ENCODE measurements at regions not wholly inside any gene's neighbourhood (a gene's known extent, or its start where the extent isn't known, plus 50 kb on each side); places are given as distances from the start of the nearest gene placed in this dataset.
"Not testable (repeated sequence)": the region's sequence is repeated elsewhere in the genome, so short reads cannot be mapped to it uniquely, and the experiment has no call there.

DNA sequence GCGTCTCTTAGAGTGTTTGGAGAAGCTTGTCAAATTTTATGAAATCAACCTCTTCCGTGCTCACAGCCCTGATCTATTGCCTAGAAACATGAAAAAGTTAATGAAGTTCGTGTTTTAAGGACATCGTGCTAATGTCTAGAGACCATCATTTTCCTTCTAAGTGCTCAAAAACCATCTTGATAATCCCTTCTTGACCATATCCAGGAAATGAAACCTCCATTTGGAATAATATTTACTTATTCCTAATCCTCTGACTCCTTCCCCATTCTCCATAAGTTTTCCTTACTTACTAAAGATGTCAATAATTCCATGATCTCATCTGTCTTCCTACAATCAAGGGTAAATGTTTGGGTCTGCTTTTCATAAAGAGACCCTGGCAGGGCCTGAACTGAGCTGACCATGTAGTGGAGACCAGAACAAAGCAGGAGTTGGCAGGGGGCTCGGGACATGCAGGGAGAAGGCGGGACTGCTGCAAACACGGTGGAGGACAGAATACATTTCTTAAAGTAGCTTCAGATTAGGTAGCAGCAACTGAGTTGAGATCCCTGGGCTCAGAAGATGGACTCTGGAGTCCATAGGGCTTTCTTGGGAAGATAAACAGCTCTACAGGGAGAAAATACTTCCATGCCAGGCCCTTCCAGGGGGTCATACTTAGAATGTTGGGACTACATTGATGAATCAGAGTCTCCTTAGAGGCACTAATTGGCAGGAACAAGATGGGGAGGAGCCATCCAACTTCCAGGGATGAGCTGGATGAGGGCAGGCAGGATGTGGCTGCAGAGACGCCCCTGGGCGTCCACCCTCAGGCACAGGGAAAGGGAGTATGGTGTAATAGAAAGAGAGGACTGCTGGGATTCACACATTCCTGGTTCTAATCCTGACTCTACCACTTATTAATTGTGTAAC is 100.7 kb downstream of the RIN2 start:
- no peak overlapping the region for H3K4me3 ChIP-seq
- no peaks in the 10 kb centered on the region for H3K9me3 ChIP-seq
- no peaks in the 10 kb centered on the region for H3K27me3 ChIP-seq
- H3K36me3 ChIP-seq, result no peaks in the 10 kb centered on the region
- DNase-seq, result peak; percentile 68

DNA sequence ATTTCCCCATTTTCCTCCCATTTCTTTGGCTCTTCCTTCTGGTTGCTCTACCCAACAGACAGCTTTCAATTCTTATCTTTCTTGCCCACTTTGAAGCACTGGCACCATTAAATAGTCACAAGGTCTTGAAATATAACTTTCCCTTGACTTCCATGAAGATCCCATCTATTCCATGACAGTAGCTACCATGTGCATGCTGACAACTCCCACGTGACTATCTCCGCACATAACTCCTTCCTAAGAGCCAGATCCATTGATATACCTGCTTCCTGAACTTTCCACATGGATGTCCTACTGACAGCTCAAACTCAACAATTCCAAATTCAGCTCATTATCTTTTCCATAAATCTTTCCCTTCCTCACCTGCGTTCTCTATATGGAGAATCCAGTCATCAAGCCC is 101.4 kb downstream of the RIN2 start:
- H3K9me3 ChIP-seq, result no peaks in the 10 kb centered on the region
- DNase-seq, result no peak
- H3K27me3 ChIP-seq, result no peaks in the 10 kb centered on the region

DNA sequence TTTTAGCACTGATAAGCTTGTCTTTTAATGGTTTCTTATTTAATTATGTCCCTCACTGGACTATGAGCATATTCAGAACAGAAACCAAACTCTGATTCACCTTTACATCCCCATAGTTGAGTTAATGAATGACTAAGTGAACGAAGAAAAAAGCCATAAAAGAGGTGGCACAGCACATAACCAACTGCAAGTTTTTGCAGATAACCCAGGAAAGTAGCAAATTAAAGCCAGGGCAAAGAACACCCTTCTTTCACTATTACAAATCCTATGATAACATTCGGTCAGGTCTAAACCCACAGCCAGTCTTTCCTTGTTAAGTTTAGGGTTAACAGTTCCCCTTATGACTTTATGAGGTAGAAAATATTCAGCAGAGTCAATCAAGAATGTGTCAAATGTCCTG is 102.7 kb downstream of the RIN2 start:
- H3K36me3 ChIP-seq, result no peaks in the 10 kb centered on the region
- no peak overlapping the region for H3K4me3 ChIP-seq
- DNase-seq, result no peak
- no peaks in the 10 kb centered on the region for H3K27me3 ChIP-seq
- no peaks in the 10 kb centered on the region for H3K9me3 ChIP-seq

More for the DNA sequence above, 101.4 kb downstream of the RIN2 start:
- Histone ChIP-seq H3K4me3 (no peak overlapping the region), H3K36me3 (no peaks in the 10 kb centered on the region)

DNA sequence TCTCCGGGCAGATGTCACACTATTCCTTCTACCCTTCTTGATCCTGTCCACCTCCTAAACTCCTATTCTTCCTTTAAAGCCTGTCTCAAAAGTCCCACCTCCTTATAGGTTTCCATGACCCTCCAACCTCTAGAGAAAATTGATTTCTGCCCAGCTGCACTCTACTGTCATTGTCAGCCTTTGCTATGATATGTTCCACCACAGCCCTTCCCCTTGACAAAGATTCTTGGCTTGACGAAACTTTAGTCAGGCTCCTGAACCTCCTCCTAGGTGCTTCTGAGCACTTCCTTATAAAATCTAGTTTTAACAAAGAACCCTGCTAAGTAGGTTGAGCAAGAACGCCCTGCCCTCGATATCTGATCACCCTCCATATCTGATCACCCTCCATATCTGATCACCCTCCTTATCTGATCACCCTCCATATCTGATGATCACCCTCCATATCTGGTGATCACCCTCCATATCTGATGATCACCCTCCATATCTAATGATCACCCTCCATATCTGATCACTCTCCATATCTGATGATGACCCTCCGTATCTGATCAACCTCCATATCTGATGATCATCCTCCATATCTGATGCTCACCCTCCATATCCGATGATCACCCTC is 103.2 kb downstream of the RIN2 start:
- H3K4me3 ChIP-seq, result no peak overlapping the region
- DNase-seq, result no peak
- H3K9me3 ChIP-seq, result no peaks in the 10 kb centered on the region
- H3K36me3 ChIP-seq, result no peaks in the 10 kb centered on the region
- H3K27me3 ChIP-seq, result no peaks in the 10 kb centered on the region

DNA sequence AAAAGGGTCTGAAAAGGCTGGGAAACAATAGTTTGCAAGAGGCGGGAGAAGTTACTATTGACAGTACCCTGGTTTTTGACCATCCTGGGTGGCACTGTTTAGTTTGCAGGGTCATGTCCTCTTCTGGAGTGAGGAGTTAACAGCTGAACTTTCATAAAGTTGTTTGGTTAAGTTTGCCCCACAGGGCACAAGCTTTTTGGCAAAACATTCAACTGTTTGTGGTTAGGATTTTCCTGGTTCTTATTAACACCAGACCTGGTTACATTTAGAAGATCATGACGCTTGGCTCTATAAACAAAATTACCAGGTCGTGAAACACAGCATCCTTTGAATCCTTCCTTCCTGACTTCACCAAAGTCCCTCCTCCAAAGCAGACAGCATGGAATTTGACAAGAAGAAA is 106.1 kb downstream of the RIN2 start:
- no peaks in the 10 kb centered on the region for H3K36me3 ChIP-seq
- no peak for DNase-seq
- no peaks in the 10 kb centered on the region for H3K9me3 ChIP-seq
- no peak overlapping the region for H3K4me3 ChIP-seq
- H3K27me3 ChIP-seq, result no peaks in the 10 kb centered on the region

DNA sequence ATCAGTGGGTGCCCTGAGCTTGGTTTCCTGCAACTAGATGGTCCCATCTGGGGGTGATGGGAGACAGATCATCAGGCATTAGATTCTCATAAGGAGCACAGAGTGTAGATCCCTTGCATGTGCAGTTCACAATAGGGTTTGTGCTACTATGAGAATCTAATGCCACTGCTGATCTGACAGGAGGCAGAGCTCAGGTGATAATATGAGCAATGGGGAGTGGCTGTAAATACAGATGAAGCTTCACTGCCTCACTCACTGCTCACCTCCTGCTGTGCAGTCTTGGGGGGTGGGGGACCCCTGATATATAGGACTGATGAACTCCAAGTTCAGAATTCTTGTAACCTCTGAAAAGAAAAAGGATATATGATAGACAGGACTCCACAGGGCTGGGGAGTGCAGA is 108.0 kb downstream of the RIN2 start:
- H3K27me3 ChIP-seq, result no peaks in the 10 kb centered on the region
- H3K4me3 ChIP-seq, result no peak overlapping the region
- no peak for DNase-seq
- H3K9me3 ChIP-seq, result no peaks in the 10 kb centered on the region
- no peaks in the 10 kb centered on the region for H3K36me3 ChIP-seq

DNA sequence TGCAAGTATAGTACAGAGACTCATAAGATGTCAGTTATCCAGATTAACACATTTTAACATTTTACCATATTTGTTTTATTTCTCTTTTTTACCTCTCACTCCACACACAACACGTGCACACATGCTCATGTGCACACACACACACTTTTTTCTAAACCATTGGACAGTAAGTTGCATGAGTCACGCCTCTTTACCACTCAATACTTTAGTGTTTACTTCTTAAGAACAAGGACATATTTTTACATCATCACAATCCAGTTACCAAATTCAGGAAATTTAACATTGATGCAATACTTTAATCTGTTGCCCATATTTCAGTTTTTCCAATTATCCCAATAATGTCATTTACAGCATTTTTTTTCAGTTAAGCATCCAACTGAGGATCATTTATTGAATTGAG is 109.0 kb downstream of the RIN2 start:
- H3K9me3 ChIP-seq, result no peaks in the 10 kb centered on the region
- H3K4me3 ChIP-seq, result no peak overlapping the region
- no peak for DNase-seq
- H3K27me3 ChIP-seq, result no peaks in the 10 kb centered on the region
- no peaks in the 10 kb centered on the region for H3K36me3 ChIP-seq

DNA sequence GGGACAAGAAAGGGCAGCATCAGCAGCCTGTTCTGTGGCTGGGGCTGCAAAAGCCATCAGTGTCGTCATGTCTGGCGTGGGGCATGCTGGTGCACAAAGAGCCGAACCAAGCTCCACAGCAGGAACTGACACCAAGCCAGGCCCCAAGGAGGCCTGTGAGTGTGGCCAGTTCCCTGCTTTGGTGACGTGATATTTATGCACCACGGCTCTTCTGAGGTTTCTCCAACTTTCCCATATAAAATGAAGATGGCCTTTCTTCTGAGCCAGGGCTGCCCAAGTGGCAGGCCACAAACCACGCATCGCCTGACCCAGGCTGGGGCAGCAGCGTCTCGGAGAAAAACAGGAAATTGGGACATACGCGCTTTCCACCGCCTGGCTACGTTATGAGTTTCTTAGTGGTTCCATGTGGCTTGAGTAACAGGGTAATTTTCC is 109.9 kb downstream of the RIN2 start:
- DNase-seq, result no peak
- no peaks in the 10 kb centered on the region for H3K9me3 ChIP-seq
- no peak overlapping the region for H3K4me3 ChIP-seq
- no peaks in the 10 kb centered on the region for H3K27me3 ChIP-seq
- H3K36me3 ChIP-seq, result no peaks in the 10 kb centered on the region

DNA sequence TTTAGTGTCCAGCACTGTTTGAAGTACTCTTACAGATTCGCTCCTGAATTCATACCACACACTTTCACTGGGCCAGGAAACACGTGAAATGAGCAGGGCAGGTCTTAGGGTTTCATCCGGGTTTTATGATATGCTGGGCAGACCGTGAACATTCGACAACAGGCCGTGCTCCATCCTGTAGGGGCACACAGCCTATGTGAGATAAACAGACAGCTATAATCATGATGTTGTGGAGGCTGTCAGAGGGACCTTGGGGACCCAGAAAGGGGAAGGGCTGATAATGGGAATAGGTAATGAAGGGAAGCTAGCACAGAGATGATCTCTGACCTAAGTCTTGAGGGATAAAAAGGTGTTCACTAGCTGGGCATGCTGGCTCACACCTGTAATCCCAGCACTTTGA is 110.4 kb downstream of the RIN2 start:
- H3K27me3 ChIP-seq, result no peaks in the 10 kb centered on the region
- no peak overlapping the region for H3K4me3 ChIP-seq
- H3K9me3 ChIP-seq, result no peaks in the 10 kb centered on the region
- no peaks in the 10 kb centered on the region for H3K36me3 ChIP-seq
- DNase-seq, result no peak

DNA sequence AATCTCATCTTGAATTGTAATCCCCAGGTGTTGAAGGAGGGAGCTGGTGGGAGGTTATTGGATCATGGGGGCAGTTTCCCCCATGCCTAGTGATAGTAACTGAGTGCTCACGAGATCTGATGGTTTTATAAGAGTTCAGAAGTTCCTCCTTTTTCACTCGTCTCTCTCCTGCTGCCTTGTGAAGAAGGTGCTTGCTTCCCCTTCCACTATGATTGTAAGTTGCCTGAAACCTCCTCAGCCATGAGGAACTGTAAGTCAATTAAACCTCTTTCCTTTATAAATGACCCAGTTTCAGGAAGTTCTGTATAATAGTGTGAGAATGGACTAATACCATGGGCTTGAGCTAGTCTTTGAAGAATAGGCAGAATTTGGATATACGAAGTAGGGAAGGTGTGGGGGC is 113.9 kb downstream of the RIN2 start:
- H3K9me3 ChIP-seq, result no peaks in the 10 kb centered on the region
- no peak overlapping the region for H3K4me3 ChIP-seq
- no peak for DNase-seq
- H3K36me3 ChIP-seq, result no peaks in the 10 kb centered on the region
- H3K27me3 ChIP-seq, result no peaks in the 10 kb centered on the region

DNA sequence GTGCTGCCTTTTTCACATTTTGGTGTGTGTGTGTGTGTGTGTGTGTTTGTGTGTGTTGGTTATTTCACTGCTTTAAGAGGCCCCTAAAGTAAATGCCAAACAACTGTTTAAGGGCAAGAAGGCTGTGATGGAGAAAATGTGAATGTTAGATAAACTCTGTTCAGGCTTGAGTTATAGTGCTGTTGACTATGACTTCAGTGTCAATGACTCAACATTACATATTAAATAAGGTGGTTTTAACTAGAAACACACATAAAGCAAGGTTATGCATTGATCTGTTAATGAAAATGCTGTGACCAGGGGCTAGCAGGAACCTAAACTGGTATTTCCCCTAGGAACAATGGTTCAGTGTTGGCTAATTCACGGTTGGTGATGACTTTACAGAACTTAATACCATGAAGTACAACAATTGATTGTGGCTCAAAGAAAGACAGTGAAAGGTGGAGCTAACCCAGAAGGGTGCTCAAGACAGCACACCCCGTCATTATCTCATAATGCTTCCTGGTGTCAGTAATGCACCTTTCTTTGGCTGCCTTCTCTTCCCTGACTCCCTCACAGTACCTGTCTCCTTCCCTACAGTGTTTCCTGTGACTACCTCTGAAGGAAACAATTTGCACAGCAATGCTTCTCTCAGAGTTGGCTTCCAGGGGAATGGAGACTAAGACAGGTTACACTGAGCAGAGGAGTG is 116.1 kb downstream of the RIN2 start:
- DNase-seq, result no peak
- H3K4me3 ChIP-seq, result no peak overlapping the region
- H3K36me3 ChIP-seq, result no peaks in the 10 kb centered on the region
- no peaks in the 10 kb centered on the region for H3K9me3 ChIP-seq
- H3K27me3 ChIP-seq, result no peaks in the 10 kb centered on the region

DNA sequence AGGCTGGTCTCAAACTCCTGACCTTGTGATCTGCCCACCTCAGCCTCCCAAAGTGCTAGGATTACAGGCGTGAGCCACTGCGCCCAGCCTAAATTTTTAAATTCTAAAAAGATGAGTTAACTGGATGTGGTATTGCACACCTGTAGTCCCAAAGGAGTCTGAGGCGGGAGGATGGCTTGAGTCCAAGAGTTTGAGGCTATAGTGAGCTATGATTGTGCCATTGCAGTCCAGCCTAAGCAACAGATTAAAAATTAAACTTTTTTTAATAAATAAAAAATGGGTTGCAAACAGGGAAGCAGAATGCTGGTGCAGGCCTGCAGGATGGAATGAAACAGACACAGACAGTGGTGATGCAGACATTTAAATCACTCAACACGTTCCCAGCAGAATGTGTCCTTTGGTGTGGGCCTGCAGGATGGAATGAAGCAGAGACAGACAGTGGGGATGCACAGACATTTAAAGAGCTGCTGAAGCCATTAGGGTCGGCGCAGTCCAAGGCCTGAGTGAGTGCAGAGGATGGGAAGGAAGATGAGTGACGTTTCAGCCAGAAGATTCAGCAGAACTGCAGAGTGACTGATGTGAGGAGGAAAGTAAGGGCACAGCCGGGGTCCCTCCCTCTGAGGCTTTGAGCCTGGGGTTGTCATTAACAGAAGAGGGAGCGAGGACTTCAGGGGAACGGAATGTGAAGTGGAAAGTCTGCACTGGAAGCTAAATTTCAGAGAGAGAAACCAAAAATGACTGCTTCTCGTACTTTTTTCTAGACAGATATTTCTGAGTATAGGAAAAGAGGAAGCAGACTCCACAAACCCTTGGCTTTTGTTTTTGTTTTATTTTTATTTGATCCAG is 117.5 kb downstream of the RIN2 start:
- Histone ChIP-seq H3K9me3 (no peaks in the 10 kb centered on the region), H3K27me3 (no peaks in the 10 kb centered on the region), H3K36me3 (no peaks in the 10 kb centered on the region), H3K4me3 (no peak overlapping the region)
- DNase-seq, result no peak

DNA sequence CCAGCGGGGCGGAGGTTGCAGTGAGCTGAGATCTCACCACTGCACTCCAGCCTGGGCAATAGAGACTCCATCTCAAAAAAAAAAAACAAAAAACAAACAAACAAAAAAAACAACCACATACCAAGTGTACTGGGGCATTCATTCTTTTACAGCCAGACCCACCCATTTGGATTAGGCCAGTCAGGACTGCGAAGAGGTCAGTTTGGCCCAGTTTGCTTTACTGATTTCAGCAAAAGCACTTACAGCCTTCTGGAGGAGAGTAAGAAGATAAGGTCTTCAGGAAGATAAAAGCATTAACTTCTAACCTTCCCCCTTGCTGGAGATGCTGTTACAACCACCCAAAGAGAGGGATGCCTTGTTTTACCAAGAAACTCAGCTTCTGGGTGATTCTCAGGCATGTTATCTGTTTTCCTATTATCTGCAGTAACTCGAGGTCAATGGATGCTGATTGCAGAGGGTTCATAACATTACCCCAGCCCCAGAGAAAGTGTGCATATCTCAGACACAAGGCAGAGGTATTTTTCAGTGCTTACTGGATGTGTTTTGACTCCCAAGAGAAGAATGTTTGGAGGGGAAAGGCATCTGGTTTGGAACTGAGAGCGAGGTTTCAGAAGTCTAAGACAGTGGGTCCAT is 118.9 kb downstream of the RIN2 start:
- H3K27me3 ChIP-seq, result no peaks in the 10 kb centered on the region
- H3K4me3 ChIP-seq, result no peak overlapping the region
- H3K9me3 ChIP-seq, result no peaks in the 10 kb centered on the region
- no peaks in the 10 kb centered on the region for H3K36me3 ChIP-seq
- no peak for DNase-seq

DNA sequence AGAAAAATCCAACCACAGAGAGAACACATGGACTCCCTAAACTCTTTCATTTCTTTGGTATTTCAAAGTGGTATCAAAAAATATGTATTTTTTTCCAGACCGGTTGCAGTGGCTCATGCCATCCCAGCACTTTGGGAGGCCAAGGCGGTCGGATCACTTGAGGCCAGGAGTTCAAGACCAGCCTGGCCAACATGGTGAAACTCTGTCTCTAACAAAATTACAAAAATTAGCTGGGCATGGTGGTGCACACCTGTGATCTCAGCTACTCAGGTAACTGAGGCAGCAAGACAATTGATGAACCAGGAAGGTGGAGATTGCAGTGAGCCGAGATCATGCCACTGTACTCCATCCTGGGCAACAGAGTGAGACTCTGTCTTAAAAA is 121.8 kb downstream of the RIN2 start:
- DNase-seq, H3K27me3 ChIP-seq, H3K9me3 ChIP-seq, H3K4me3 ChIP-seq, H3K36me3 ChIP-seq: not testable (repeated sequence)

DNA sequence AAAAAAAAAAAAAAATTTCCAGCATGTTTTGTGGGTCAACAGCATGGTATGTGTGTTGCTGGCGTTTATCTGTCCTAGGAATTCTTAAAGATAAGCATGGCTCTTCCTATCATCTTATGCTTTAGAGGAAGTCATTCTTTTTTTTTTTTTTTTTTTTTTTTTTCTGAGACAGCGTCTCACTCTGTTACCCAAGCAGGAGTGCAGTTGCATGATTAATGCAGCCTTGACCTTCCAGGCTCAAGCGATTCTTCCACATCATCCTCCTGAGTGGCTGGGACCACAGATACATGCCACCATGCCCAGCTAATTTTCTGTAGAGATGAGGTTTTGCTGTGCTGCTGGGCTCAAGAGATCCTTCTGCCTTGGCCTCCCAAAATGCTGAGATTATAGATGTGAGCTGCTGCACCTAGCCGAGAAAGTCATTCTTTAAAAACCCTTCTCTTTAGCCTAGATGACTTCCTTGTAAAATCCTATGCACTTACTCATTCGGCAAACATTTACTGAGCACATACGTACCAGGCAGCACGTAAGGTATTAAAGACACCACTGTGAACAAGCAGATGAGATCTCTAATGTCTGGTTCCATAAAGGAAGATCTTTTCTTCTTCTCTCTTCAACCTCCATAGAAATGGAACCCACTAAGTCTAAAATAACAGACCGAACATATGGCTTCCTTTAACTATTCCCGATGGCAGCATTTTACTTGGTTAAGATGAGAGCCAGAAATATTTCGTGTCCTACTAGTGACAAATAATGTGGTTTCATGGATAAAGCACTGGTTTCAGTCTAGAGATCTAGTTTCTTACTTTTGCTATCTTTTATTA is 122.4 kb downstream of the RIN2 start:
- Histone ChIP-seq H3K27me3 (no peaks in the 10 kb centered on the region), H3K36me3 (no peaks in the 10 kb centered on the region), H3K4me3 (no peak overlapping the region), H3K9me3 (no peaks in the 10 kb centered on the region)
- no peak for DNase-seq
